NCI-H524 (cell line): ENCODE measurements at regions not wholly inside any gene's neighbourhood (a gene's known extent, or its start where the extent isn't known, plus 50 kb on each side); places are given as distances from the start of the nearest gene placed in this dataset.
A peak's percentile ranks its signal among the peaks of the same experiment; 100 is the strongest.

Experiments used
- DNase-seq, 2 experiments: peaks; one replicate each; lab custom pipeline; 2025; lab: John Stamatoyannopoulos, UW

GRCh38 chr2:215716956-215717355 lies 281.1 kb upstream of the FN1 start:
- no peak for DNase-seq

GRCh38 chr2:215712871-215713790 lies 277.3 kb upstream of the FN1 start:
- DNase-seq = no peak

- DNase-seq = no peak
Observed at GRCh38 chr2:215712219-215712868, 276.5 kb upstream of the FN1 start.

GRCh38 chr2:215711471-215712034 lies 275.7 kb upstream of the FN1 start:
- DNase-seq = no peak

- no peak for DNase-seq
Observed at GRCh38 chr2:215707608-215708007, 271.7 kb upstream of the FN1 start.

- DNase-seq = peak; percentile 5 to 67
Observed at GRCh38 chr2:215705771-215706361, 270.0 kb upstream of the FN1 start.

- DNase-seq = no peak
Observed at GRCh38 chr2:215705281-215705680, 269.4 kb upstream of the FN1 start.

- DNase-seq = peak; percentile 1 to 31
Observed at GRCh38 chr2:215702116-215702902, 266.4 kb upstream of the FN1 start.

- DNase-seq = no peak
Observed at GRCh38 chr2:215699700-215700538, 264.1 kb upstream of the FN1 start.

GRCh38 chr2:215699018-215699417 lies 263.1 kb upstream of the FN1 start:
- DNase-seq = no peak

GRCh38 chr2:215698566-215698965 lies 262.7 kb upstream of the FN1 start:
- DNase-seq = peak; percentile 61 to 80

- DNase-seq = no peak
Observed at GRCh38 chr2:215697496-215697895, 261.6 kb upstream of the FN1 start.

- DNase-seq = no peak
Observed at GRCh38 chr2:215697003-215697402, 261.1 kb upstream of the FN1 start.

- no peak for DNase-seq
Observed at GRCh38 chr2:215695861-215696260, 260.0 kb upstream of the FN1 start.

GRCh38 chr2:215693999-215694580 lies 258.2 kb upstream of the FN1 start:
- DNase-seq = no peak

GRCh38 chr2:215693193-215693998 lies 257.5 kb upstream of the FN1 start:
- no peak for DNase-seq

GRCh38 chr2:215692387-215693079 lies 256.7 kb upstream of the FN1 start:
- DNase-seq = no peak

GRCh38 chr2:215691346-215691745 lies 255.5 kb upstream of the FN1 start:
- DNase-seq = no peak
